ENCODE measurements at regions not wholly inside any gene's neighbourhood (a gene's known extent, or its start where the extent isn't known, plus 50 kb on each side); places are given as distances from the start of the nearest gene placed in this dataset.

GRCh38 chr2:128552806-128553551, 234.3 kb upstream of the HS6ST1 start:
- Mint-ChIP-seq H3K4me3 (no peak overlapping the region), H3K27me3 (peaks cover 2% of the 10 kb centered on the region), H3K4me1 (no peaks in the 10 kb centered on the region), H3K36me3 (ENCODE audit: low read depth) (no peaks in the 10 kb centered on the region), H3K9me3 (no peaks in the 10 kb centered on the region), H3K27ac (no peak overlapping the region)
- CTCF ChIA-PET = no interaction called here
- no peak for DNase-seq
- POLR2A ChIA-PET = no interaction called here

- no peaks in the 10 kb centered on the region for H3K4me1 Mint-ChIP-seq
- H3K9me3 Mint-ChIP-seq = no peaks in the 10 kb centered on the region
- H3K36me3 Mint-ChIP-seq (ENCODE audit: low read depth) = no peaks in the 10 kb centered on the region
- H3K4me3 Mint-ChIP-seq = no peak overlapping the region
- no peak overlapping the region for H3K27ac Mint-ChIP-seq
- peaks cover 2% of the 10 kb centered on the region for H3K27me3 Mint-ChIP-seq
- DNase-seq = no peak
- ChIA-PET POLR2A (no interaction called here), CTCF (no interaction called here)
Observed at GRCh38 chr2:128554151-128554769, 235.6 kb upstream of the HS6ST1 start.

- H3K4me3 Mint-ChIP-seq = no peak overlapping the region
- H3K36me3 Mint-ChIP-seq (ENCODE audit: low read depth) = no peaks in the 10 kb centered on the region
- peaks cover 2% of the 10 kb centered on the region for H3K27me3 Mint-ChIP-seq
- no peak for DNase-seq
- ChIA-PET CTCF (no interaction called here), POLR2A (no interaction called here)
- H3K4me1 Mint-ChIP-seq = no peaks in the 10 kb centered on the region
- H3K9me3 Mint-ChIP-seq = no peaks in the 10 kb centered on the region
- no peak overlapping the region for H3K27ac Mint-ChIP-seq
Observed at GRCh38 chr2:128555433-128555832, 236.8 kb upstream of the HS6ST1 start.

GRCh38 chr2:128556089-128556488, 237.4 kb upstream of the HS6ST1 start:
- CTCF ChIA-PET = no interaction called here
- Mint-ChIP-seq H3K4me1 (no peaks in the 10 kb centered on the region), H3K27ac (no peak overlapping the region), H3K9me3 (no peaks in the 10 kb centered on the region), H3K4me3 (no peak overlapping the region), H3K27me3 (peaks cover 2% of the 10 kb centered on the region), H3K36me3 (ENCODE audit: low read depth) (no peaks in the 10 kb centered on the region)
- DNase-seq = no peak
- POLR2A ChIA-PET = no interaction called here

GRCh38 chr2:128556633-128557032, 238.0 kb upstream of the HS6ST1 start:
- Mint-ChIP-seq H3K27me3 (peaks cover 2% of the 10 kb centered on the region), H3K4me1 (no peaks in the 10 kb centered on the region), H3K27ac (no peak overlapping the region), H3K4me3 (no peak overlapping the region), H3K9me3 (no peaks in the 10 kb centered on the region), H3K36me3 (ENCODE audit: low read depth) (no peaks in the 10 kb centered on the region)
- DNase-seq = no peak
- ChIA-PET POLR2A (no interaction called here), CTCF (no interaction called here)

GRCh38 chr2:128557069-128557468, 238.4 kb upstream of the HS6ST1 start:
- no peak for DNase-seq
- ChIA-PET CTCF (no interaction called here), POLR2A (no interaction called here)
- Mint-ChIP-seq H3K9me3 (no peaks in the 10 kb centered on the region), H3K27me3 (peaks cover 2% of the 10 kb centered on the region), H3K4me1 (no peaks in the 10 kb centered on the region), H3K36me3 (ENCODE audit: low read depth) (no peaks in the 10 kb centered on the region), H3K4me3 (no peak overlapping the region), H3K27ac (no peak overlapping the region)

- Mint-ChIP-seq H3K4me1 (no peaks in the 10 kb centered on the region), H3K36me3 (ENCODE audit: low read depth) (no peaks in the 10 kb centered on the region), H3K4me3 (no peak overlapping the region), H3K27ac (no peak overlapping the region), H3K27me3 (peaks cover 2% of the 10 kb centered on the region), H3K9me3 (no peaks in the 10 kb centered on the region)
- ChIA-PET POLR2A (no interaction called here), CTCF (no interaction called here)
- DNase-seq = no peak
Observed at GRCh38 chr2:128557831-128558241, 239.2 kb upstream of the HS6ST1 start.

GRCh38 chr2:128558441-128558840, 239.8 kb upstream of the HS6ST1 start:
- Mint-ChIP-seq H3K9me3 (no peaks in the 10 kb centered on the region), H3K4me3 (no peak overlapping the region), H3K27ac (no peak overlapping the region), H3K36me3 (ENCODE audit: low read depth) (no peaks in the 10 kb centered on the region), H3K27me3 (peaks cover 2% of the 10 kb centered on the region), H3K4me1 (no peaks in the 10 kb centered on the region)
- DNase-seq = no peak
- CTCF ChIA-PET = interaction anchor here (0.7 kb wide), 1 partner anchor 93 kb away, joined by 3 read pairs; no protein-coding TSS in a partner anchor
- POLR2A ChIA-PET = no interaction called here

GRCh38 chr2:128558895-128559532, 240.3 kb upstream of the HS6ST1 start:
- POLR2A ChIA-PET = no interaction called here
- Mint-ChIP-seq H3K27ac (no peak overlapping the region), H3K27me3 (peaks cover 2% of the 10 kb centered on the region), H3K4me3 (no peak overlapping the region), H3K36me3 (ENCODE audit: low read depth) (no peaks in the 10 kb centered on the region), H3K4me1 (no peaks in the 10 kb centered on the region), H3K9me3 (no peaks in the 10 kb centered on the region)
- CTCF ChIA-PET = interaction anchor here (0.7 kb wide), 1 partner anchor 94 kb away, joined by 3 read pairs; no protein-coding TSS in a partner anchor
- no peak for DNase-seq

- ChIA-PET POLR2A (no interaction called here), CTCF (no interaction called here)
- Mint-ChIP-seq H3K27me3 (peaks cover 2% of the 10 kb centered on the region), H3K4me3 (no peak overlapping the region), H3K4me1 (no peaks in the 10 kb centered on the region), H3K9me3 (no peaks in the 10 kb centered on the region), H3K27ac (no peak overlapping the region), H3K36me3 (ENCODE audit: low read depth) (no peaks in the 10 kb centered on the region)
- no peak for DNase-seq
Observed at GRCh38 chr2:128559533-128560515, 241.2 kb upstream of the HS6ST1 start.

GRCh38 chr2:128560718-128561117, 242.1 kb upstream of the HS6ST1 start:
- POLR2A ChIA-PET = no interaction called here
- DNase-seq = no peak
- H3K27ac Mint-ChIP-seq = no peak overlapping the region
- no peak overlapping the region for H3K4me3 Mint-ChIP-seq
- peaks cover 2% of the 10 kb centered on the region for H3K27me3 Mint-ChIP-seq
- H3K4me1 Mint-ChIP-seq = no peaks in the 10 kb centered on the region
- H3K36me3 Mint-ChIP-seq (ENCODE audit: low read depth) = no peaks in the 10 kb centered on the region
- no peaks in the 10 kb centered on the region for H3K9me3 Mint-ChIP-seq
- CTCF ChIA-PET = no interaction called here

- no peak for DNase-seq
- H3K27me3 Mint-ChIP-seq = no peaks in the 10 kb centered on the region
- no peak overlapping the region for H3K27ac Mint-ChIP-seq
- H3K4me1 Mint-ChIP-seq = no peaks in the 10 kb centered on the region
- no peak overlapping the region for H3K4me3 Mint-ChIP-seq
- H3K36me3 Mint-ChIP-seq (ENCODE audit: low read depth) = no peaks in the 10 kb centered on the region
- POLR2A ChIA-PET = no interaction called here
- no peaks in the 10 kb centered on the region for H3K9me3 Mint-ChIP-seq
- CTCF ChIA-PET = no interaction called here
Observed at GRCh38 chr2:128562471-128563347, 244.0 kb upstream of the HS6ST1 start.

Data from activated CD4-positive, alpha-beta memory T cell treated with anti-CD3 and anti-CD28 coated beads, Interleukin-2, amount 10 ng/mL, durations not matched to agents 7 days and 5 days (primary cell).